NCI-H2171 treated with DMSO at 0.1 percent for 48 hours (cell line): ENCODE measurements at regions not wholly inside any gene's neighbourhood (a gene's known extent, or its start where the extent isn't known, plus 50 kb on each side); places are given as distances from the start of the nearest gene placed in this dataset.
A peak's percentile ranks its signal among the peaks of the same experiment; 100 is the strongest.

ENCODE experiments used
- DNase-seq: peaks from one replicate; lab custom pipeline; 2025; lab: John Stamatoyannopoulos, UW

DNA sequence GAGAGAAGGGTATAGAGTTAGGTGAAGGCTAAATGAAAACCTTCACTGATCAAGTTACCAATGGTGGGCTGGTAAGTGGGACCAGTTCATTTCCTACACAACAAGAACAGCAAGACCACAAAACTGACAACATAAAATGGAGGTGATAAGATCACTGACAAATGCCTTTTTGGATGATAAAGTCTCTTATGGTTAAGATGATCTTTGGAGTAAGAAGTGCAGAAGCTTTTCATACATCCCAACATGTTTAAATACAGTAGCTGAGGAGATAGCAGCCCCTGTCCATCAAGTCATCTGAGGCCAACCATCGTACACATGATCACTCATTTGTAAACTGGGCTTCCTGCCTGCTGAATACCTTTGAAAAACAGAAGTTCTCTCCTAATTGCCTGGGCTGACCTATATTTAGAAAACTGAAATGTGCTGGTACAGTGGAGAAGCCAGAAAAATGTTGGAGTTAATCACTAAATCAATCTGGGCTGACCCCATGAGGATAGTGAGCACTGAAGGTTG is 259.0 kb upstream of the ZFHX3 start:
- no peak for DNase-seq

DNA sequence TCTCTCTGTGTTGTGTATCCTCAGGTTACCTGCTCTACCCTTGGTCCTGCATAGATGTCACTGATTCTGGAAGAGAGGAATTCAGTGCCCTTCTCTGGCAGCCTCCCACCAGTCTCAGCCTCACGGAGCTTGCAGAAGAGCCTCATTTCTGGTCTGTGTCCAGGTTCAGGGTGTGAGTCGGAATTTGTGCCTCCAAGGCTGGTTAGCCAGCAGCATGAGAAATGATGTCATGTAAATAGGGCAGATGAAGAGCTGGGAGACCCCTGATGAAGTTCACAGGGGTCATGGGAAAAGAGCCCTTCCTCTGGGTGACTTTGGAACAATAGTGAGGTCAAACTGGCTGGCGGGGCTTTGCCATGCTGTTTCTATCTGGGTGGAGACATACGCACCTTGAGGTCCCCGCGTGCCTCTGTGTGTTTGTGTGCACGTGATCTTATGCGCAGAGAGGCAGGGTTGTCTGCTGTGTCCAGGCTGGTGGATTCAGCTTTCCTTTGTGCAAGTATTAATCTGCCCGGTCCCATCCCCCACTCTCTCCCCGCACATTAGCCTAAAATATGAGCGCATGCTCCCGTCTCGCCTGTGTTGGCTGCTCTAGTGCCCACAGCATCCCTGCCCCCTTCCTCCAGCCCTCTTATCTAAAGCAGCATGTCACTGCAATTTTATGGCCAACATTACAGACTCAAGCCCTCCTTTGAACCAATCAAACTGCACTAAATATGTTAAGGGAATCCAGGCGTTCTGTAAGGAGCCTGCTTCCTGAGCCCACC is 256.3 kb upstream of the ZFHX3 start:
- no peak for DNase-seq

GRCh38 chr16:73302942-73303341 is 255.0 kb upstream of the ZFHX3 start:
- DNase-seq: no peak

- DNase-seq: no peak
Measured at GRCh38 chr16:73301984-73302383, 254.1 kb upstream of the ZFHX3 start.

DNA sequence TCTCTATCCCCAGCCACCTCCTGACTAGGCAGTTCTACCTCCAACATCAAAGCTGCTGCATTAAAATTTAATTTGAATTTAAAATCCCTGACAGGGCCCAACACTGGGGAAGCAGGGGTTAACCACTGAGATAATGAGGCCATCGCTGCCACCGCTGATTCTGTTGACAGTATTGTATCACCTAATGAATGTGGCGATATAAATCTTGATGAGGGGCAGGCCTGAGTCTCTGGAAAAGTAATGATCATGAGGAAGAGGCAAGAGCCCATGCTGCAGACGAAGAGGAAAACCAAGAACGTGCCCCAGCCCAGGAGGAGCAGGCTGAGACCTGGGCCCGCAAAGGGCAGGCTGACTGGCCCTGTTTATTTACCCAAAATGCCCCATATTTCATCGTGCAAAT is 251.4 kb upstream of the ZFHX3 start:
- DNase-seq: no peak

- no peak for DNase-seq
Measured at GRCh38 chr16:73298562-73298961, 250.6 kb upstream of the ZFHX3 start.

- DNase-seq: no peak
Measured at GRCh38 chr16:73290258-73290657, 242.3 kb upstream of the ZFHX3 start.

GRCh38 chr16:73289232-73289631 is 241.3 kb upstream of the ZFHX3 start:
- no peak for DNase-seq

DNA sequence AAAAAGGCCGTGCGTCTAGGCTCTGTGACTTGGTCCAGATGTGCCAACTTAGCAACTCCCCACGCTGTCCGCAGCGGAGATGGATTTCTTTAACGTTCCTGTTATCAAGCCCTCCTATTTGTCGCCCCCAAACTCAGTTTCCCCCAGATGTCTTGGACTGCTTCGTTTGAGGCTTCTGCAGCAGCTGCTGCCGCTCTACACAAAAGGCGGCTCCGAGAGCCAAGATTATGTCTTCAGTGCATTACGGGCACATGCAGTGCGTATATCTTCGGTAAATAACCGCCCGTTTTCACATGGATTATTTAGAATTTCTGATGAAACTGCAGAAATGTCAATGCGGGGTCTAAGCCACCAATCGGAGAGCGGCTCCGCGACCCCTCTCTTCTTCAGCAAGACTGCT is 240.6 kb upstream of the ZFHX3 start:
- DNase-seq: no peak

GRCh38 chr16:73287859-73288405 is 240.0 kb upstream of the ZFHX3 start:
- no peak for DNase-seq

DNA sequence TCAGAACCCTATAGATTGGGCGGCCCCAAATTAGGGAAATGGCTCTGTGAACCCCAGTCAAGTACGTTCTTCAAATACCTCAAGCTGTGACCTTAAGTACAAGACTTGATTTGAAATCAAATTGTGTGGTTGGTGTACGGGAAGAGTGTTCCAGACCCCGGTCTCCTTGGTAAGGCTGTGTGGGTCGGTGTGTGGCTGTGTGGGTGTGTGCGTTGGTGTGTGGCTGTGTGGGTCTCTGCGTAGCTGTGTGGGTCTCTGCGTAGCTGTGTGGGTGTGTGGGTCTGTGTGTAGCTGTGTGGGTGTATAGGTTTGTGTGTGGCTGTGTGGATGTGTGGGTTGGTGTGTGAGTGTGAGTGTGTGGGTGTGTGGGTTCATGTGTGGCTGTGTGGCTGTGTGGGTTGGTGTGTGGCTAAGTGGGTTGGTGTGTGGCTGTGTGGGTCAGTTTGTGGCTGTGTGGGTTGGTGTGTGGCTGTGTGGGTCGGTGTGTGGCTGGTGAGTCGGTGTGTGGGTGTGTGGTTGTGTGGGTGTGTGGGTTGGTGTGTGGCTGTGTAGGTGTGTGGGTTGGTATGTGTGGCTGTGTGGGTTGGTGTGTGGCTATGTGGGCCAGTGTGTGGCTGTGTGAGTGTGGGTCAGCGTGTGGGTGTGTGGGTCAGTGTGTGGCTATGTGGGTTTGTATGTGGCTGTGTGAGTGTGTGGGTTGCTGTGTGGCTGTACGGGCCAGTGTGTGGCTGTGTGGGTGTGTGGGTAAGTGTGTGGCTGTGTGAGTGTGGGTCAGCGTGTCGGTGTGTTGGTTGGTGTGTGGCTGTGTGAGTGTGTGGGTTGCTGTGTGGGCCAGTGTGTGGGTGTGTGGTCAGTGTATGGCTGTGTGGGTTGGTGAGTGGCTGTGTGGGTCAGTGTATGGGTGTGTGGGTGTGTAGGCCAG is 238.7 kb upstream of the ZFHX3 start:
- no peak for DNase-seq

GRCh38 chr16:73285436-73286201 is 237.7 kb upstream of the ZFHX3 start:
- no peak for DNase-seq

DNA sequence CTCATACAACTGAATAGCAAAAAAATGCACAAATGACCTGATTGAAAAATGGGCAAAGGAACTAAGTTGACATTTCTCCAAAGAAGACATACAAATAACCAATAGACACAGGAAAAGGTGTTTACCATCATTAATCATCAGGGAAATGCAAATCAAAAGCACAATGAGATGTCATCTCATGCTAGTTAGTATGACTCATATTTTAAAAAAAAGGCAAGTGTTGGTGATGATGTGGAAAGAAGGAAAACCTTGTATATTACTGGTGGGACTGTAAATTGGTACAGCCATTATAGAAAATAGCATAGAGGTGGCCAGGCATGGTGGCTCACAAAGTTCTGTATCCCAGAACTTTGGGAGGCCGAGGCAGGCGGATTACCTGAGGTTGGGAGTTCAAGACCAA is 232.5 kb upstream of the ZFHX3 start:
- no peak for DNase-seq

DNA sequence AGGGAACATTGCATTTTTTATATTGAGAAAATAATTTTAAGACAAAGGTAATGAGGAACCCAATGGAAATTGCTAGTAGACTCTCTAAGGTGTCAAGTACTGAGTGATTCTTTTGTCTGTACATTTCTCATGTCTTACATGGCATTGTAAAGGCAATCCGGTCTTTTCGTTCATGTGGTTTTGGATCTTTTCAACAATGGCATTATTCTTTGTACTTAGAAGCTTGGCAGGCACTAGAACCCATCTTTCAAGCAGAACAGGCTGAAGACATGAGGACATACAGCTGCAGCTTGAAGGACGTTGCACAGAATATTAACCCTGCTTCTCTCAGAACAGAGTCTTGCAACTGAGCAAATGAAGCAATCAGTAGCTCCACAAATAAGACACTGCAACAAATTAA is 231.5 kb upstream of the ZFHX3 start:
- DNase-seq: no peak

- DNase-seq: no peak
Measured at GRCh38 chr16:73277071-73277470, 229.1 kb upstream of the ZFHX3 start.

DNA sequence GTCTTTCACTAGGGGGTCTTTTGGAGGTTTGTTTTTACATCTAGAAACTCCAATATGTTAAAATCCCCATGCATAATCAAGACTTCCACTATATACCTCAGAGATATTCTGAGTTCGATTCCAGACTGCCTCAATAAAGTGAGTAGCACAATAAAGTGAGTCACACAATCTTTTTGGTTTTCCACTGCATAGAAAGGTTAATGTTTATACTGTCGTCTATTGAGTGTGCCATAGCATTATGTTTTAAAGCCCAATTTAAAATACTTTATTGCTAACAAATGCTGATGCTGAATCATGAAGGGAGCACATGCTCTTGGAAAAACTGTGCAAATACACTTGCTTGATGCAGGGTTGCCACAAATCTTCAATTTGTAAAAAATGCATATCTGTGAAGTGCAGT is 227.5 kb upstream of the ZFHX3 start:
- DNase-seq: no peak

- no peak for DNase-seq
Measured at GRCh38 chr16:73275024-73275423, 227.1 kb upstream of the ZFHX3 start.

- DNase-seq: no peak
Measured at GRCh38 chr16:73274140-73274539, 226.2 kb upstream of the ZFHX3 start.

DNA sequence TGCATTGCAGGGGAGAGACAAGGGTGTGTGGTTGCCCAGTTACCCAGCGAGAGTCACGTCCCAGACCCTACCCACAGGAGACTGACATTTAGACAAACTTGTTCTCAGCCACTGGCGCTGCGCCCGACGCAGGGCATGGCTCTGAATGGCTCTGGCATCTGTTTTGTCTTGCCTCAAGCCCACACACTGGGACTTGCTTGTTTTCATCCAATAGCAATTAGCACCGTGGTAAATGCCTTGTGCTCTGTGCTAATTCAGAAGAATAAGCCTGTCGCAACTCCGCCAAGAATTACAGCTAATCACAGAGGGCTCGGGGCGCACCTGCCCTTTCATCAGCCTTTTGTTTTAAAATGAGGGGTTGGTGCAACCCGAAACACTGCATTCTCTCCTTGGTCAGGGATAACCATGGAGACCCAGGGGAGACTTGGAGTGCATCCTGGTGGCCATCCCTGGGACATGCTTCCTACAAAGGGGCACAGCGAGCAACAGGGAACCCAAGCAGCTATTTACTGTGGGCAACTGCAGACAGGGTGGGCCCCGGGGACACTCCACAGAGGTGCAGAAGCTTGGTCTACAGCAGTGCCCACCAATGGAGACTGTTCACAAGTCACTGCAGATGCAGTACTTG is 220.6 kb upstream of the ZFHX3 start:
- DNase-seq: peak; percentile 40

DNA sequence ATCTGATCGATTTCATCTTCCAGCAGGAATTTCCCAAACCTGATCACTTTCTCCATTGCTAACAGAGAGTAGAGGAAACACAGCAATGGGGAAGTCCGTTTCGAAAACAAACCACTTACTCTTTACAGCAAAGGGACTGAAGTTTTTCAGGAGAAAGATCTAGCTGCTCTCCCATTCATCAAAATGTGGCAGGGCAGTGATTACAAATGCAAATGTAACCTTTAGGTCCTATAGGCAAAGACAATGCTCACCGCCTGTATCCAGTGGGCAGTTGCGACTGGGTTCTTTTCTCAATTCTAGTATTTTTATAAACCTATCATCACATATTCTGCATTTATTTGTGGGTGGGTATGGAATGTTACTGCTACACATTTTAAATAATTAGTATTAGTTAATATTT is 218.0 kb upstream of the ZFHX3 start:
- no peak for DNase-seq

GRCh38 chr16:73265124-73265837 is 217.4 kb upstream of the ZFHX3 start:
- DNase-seq: no peak
